ENCODE measurements at regions not wholly inside any gene's neighbourhood (a gene's known extent, or its start where the extent isn't known, plus 50 kb on each side); places are given as distances from the start of the nearest gene placed in this dataset.

- no peak for DNase-seq (ENCODE audit: low read depth)
- no peak overlapping the region for H3K4me3 ChIP-seq (ENCODE audit: low read length)
- H3K27me3 ChIP-seq (replicated peaks; ENCODE audit: control insufficient read depth, insufficient read depth, low read length): no peaks in the 10 kb centered on the region
- no peaks in the 10 kb centered on the region for H3K36me3 ChIP-seq (ENCODE audit: control insufficient read depth, insufficient read depth, low read length, severe bottlenecking)
- H3K9ac ChIP-seq (ENCODE audit: low read length): no peak overlapping the region
- H3K4me1 ChIP-seq (ENCODE audit: control insufficient read depth, insufficient read depth, low read length): peaks cover 17% of the 10 kb centered on the region
- H3K9me3 ChIP-seq (ENCODE audit: control insufficient read depth, low read length): no peaks in the 10 kb centered on the region
These were observed 219.4 kb downstream of the NFKBIZ start for GRCh38 chr3:102068736-102069135.

- Histone ChIP-seq H3K4me3 (ENCODE audit: low read length) (peak overlapping the region; percentile 12), H3K27me3 (replicated peaks; ENCODE audit: control insufficient read depth, insufficient read depth, low read length) (no peaks in the 10 kb centered on the region), H3K36me3 (ENCODE audit: control insufficient read depth, insufficient read depth, low read length, severe bottlenecking) (no peaks in the 10 kb centered on the region), H3K4me1 (ENCODE audit: control insufficient read depth, insufficient read depth, low read length) (peaks cover 17% of the 10 kb centered on the region), H3K9ac (ENCODE audit: low read length) (no peak overlapping the region), H3K9me3 (ENCODE audit: control insufficient read depth, low read length) (no peaks in the 10 kb centered on the region)
- DNase-seq (ENCODE audit: low read depth): peak; percentile 77
These were observed 219.9 kb downstream of the NFKBIZ start for GRCh38 chr3:102069211-102069662.

GRCh38 chr3:102074946-102075345 lies 225.6 kb downstream of the NFKBIZ start:
- H3K9ac ChIP-seq (ENCODE audit: low read length): no peak overlapping the region
- H3K4me1 ChIP-seq (ENCODE audit: control insufficient read depth, insufficient read depth, low read length): no peaks in the 10 kb centered on the region
- DNase-seq (ENCODE audit: low read depth): peak; percentile 74
- no peaks in the 10 kb centered on the region for H3K36me3 ChIP-seq (ENCODE audit: control insufficient read depth, insufficient read depth, low read length, severe bottlenecking)
- peaks cover 3% of the 10 kb centered on the region for H3K9me3 ChIP-seq (ENCODE audit: control insufficient read depth, low read length)
- H3K27me3 ChIP-seq (replicated peaks; ENCODE audit: control insufficient read depth, insufficient read depth, low read length): no peaks in the 10 kb centered on the region
- H3K4me3 ChIP-seq (ENCODE audit: low read length): no peak overlapping the region

GRCh38 chr3:102078401-102078800 lies 229.1 kb downstream of the NFKBIZ start:
- H3K4me3 ChIP-seq (ENCODE audit: low read length): no peak overlapping the region
- peaks cover 3% of the 10 kb centered on the region for H3K9me3 ChIP-seq (ENCODE audit: control insufficient read depth, low read length)
- H3K36me3 ChIP-seq (ENCODE audit: control insufficient read depth, insufficient read depth, low read length, severe bottlenecking): no peaks in the 10 kb centered on the region
- H3K27me3 ChIP-seq (replicated peaks; ENCODE audit: control insufficient read depth, insufficient read depth, low read length): no peaks in the 10 kb centered on the region
- H3K9ac ChIP-seq (ENCODE audit: low read length): no peak overlapping the region
- no peaks in the 10 kb centered on the region for H3K4me1 ChIP-seq (ENCODE audit: control insufficient read depth, insufficient read depth, low read length)
- DNase-seq (ENCODE audit: low read depth): no peak

GRCh38 chr3:102078854-102079808 lies 229.8 kb downstream of the NFKBIZ start:
- DNase-seq (ENCODE audit: low read depth): no peak
- no peaks in the 10 kb centered on the region for H3K36me3 ChIP-seq (ENCODE audit: control insufficient read depth, insufficient read depth, low read length, severe bottlenecking)
- no peak overlapping the region for H3K9ac ChIP-seq (ENCODE audit: low read length)
- no peak overlapping the region for H3K4me3 ChIP-seq (ENCODE audit: low read length)
- peaks cover 3% of the 10 kb centered on the region for H3K9me3 ChIP-seq (ENCODE audit: control insufficient read depth, low read length)
- peaks cover 1% of the 10 kb centered on the region for H3K4me1 ChIP-seq (ENCODE audit: control insufficient read depth, insufficient read depth, low read length)
- no peaks in the 10 kb centered on the region for H3K27me3 ChIP-seq (replicated peaks; ENCODE audit: control insufficient read depth, insufficient read depth, low read length)

GRCh38 chr3:102079809-102080197 lies 230.5 kb downstream of the NFKBIZ start:
- no peak overlapping the region for H3K9ac ChIP-seq (ENCODE audit: low read length)
- peaks cover 2% of the 10 kb centered on the region for H3K9me3 ChIP-seq (ENCODE audit: control insufficient read depth, low read length)
- DNase-seq (ENCODE audit: low read depth): no peak
- H3K4me3 ChIP-seq (ENCODE audit: low read length): no peak overlapping the region
- H3K36me3 ChIP-seq (ENCODE audit: control insufficient read depth, insufficient read depth, low read length, severe bottlenecking): no peaks in the 10 kb centered on the region
- peaks cover 5% of the 10 kb centered on the region for H3K4me1 ChIP-seq (ENCODE audit: control insufficient read depth, insufficient read depth, low read length)
- H3K27me3 ChIP-seq (replicated peaks; ENCODE audit: control insufficient read depth, insufficient read depth, low read length): no peaks in the 10 kb centered on the region

GRCh38 chr3:102081572-102082289 lies 232.4 kb downstream of the NFKBIZ start:
- H3K4me3 ChIP-seq (ENCODE audit: low read length): no peak overlapping the region
- no peaks in the 10 kb centered on the region for H3K9me3 ChIP-seq (ENCODE audit: control insufficient read depth, low read length)
- H3K27me3 ChIP-seq (replicated peaks; ENCODE audit: control insufficient read depth, insufficient read depth, low read length): no peaks in the 10 kb centered on the region
- DNase-seq (ENCODE audit: low read depth): no peak
- no peaks in the 10 kb centered on the region for H3K36me3 ChIP-seq (ENCODE audit: control insufficient read depth, insufficient read depth, low read length, severe bottlenecking)
- no peak overlapping the region for H3K9ac ChIP-seq (ENCODE audit: low read length)
- H3K4me1 ChIP-seq (ENCODE audit: control insufficient read depth, insufficient read depth, low read length): peaks cover 5% of the 10 kb centered on the region

GRCh38 chr3:102083473-102083872 lies 234.2 kb downstream of the NFKBIZ start:
- H3K27me3 ChIP-seq (replicated peaks; ENCODE audit: control insufficient read depth, insufficient read depth, low read length): no peaks in the 10 kb centered on the region
- DNase-seq (ENCODE audit: low read depth): no peak
- H3K36me3 ChIP-seq (ENCODE audit: control insufficient read depth, insufficient read depth, low read length, severe bottlenecking): no peaks in the 10 kb centered on the region
- H3K4me3 ChIP-seq (ENCODE audit: low read length): no peak overlapping the region
- H3K4me1 ChIP-seq (ENCODE audit: control insufficient read depth, insufficient read depth, low read length): peaks cover 5% of the 10 kb centered on the region
- H3K9ac ChIP-seq (ENCODE audit: low read length): no peak overlapping the region
- no peaks in the 10 kb centered on the region for H3K9me3 ChIP-seq (ENCODE audit: control insufficient read depth, low read length)

- no peaks in the 10 kb centered on the region for H3K9me3 ChIP-seq (ENCODE audit: control insufficient read depth, low read length)
- H3K9ac ChIP-seq (ENCODE audit: low read length): no peak overlapping the region
These were observed 234.7 kb downstream of the NFKBIZ start for GRCh38 chr3:102084006-102084405.

GRCh38 chr3:102084704-102085103 lies 235.4 kb downstream of the NFKBIZ start:
- Histone ChIP-seq H3K9ac (ENCODE audit: low read length) (no peak overlapping the region), H3K4me3 (ENCODE audit: low read length) (no peak overlapping the region), H3K27me3 (replicated peaks; ENCODE audit: control insufficient read depth, insufficient read depth, low read length) (no peaks in the 10 kb centered on the region), H3K9me3 (ENCODE audit: control insufficient read depth, low read length) (no peaks in the 10 kb centered on the region), H3K36me3 (ENCODE audit: control insufficient read depth, insufficient read depth, low read length, severe bottlenecking) (no peaks in the 10 kb centered on the region), H3K4me1 (ENCODE audit: control insufficient read depth, insufficient read depth, low read length) (peaks cover 5% of the 10 kb centered on the region)
- no peak for DNase-seq (ENCODE audit: low read depth)

More at GRCh38 chr3:102084006-102084405, 234.7 kb downstream of the NFKBIZ start:
- peaks cover 5% of the 10 kb centered on the region for H3K4me1 ChIP-seq (ENCODE audit: control insufficient read depth, insufficient read depth, low read length)
- DNase-seq (ENCODE audit: low read depth): peak; percentile 68
- no peaks in the 10 kb centered on the region for H3K36me3 ChIP-seq (ENCODE audit: control insufficient read depth, insufficient read depth, low read length, severe bottlenecking)
- H3K4me3 ChIP-seq (ENCODE audit: low read length): no peak overlapping the region
- H3K27me3 ChIP-seq (replicated peaks; ENCODE audit: control insufficient read depth, insufficient read depth, low read length): no peaks in the 10 kb centered on the region

- Histone ChIP-seq H3K9me3 (ENCODE audit: control insufficient read depth, low read length) (no peaks in the 10 kb centered on the region), H3K4me1 (ENCODE audit: control insufficient read depth, insufficient read depth, low read length) (peaks cover 5% of the 10 kb centered on the region), H3K4me3 (ENCODE audit: low read length) (no peak overlapping the region), H3K27me3 (replicated peaks; ENCODE audit: control insufficient read depth, insufficient read depth, low read length) (no peaks in the 10 kb centered on the region), H3K36me3 (ENCODE audit: control insufficient read depth, insufficient read depth, low read length, severe bottlenecking) (no peaks in the 10 kb centered on the region), H3K9ac (ENCODE audit: low read length) (no peak overlapping the region)
- DNase-seq (ENCODE audit: low read depth): no peak
These were observed 236.3 kb downstream of the NFKBIZ start for GRCh38 chr3:102085431-102086176.

Data from adipocyte (in vitro differentiated cells).